GM23338 (cell line): ENCODE measurements at regions not wholly inside any gene's neighbourhood (a gene's known extent, or its start where the extent isn't known, plus 50 kb on each side); places are given as distances from the start of the nearest gene placed in this dataset.

Experiments
- ATAC-seq: fragments of 200-7000 bp; cut with Tn5 transposase; 3 replicates; pipeline ENCODE4 v1.9.1; 2020
- DNase-seq: peaks from one replicate; pipeline ENCODE4 v3.0.0-alpha.2; 2015; ENCODE audit warnings: low spot score
- H2AFZ ChIP-seq: fragments of 200-600 bp; sonication (generic); 2 replicates; pipeline ENCODE4 v1.8.0; 2016; ENCODE audit warnings: antibody characterized with exemption, mild to moderate bottlenecking, moderate library complexity
- H3F3A ChIP-seq: fragments of 200-600 bp; sonication (generic); replicated peaks from 2 replicates; pipeline ENCODE4 v1.8.0; 2017; ENCODE audit warnings: antibody characterized with exemption, mixed run types, low read depth
- H3K27ac ChIP-seq: fragments of 200-600 bp; sonication (generic); 2 replicates; pipeline ENCODE4 v1.6.1; 2016; ENCODE audit warnings: low read depth
- H3K27me3 ChIP-seq: fragments of 200-600 bp; sonication (generic); 2 replicates; pipeline ENCODE4 v1.8.0; 2016; ENCODE audit warnings: mild to moderate bottlenecking, mixed run types, moderate library complexity; ENCODE audit not compliant: insufficient read depth
- H3K36me3 ChIP-seq: fragments of 200-600 bp; sonication (generic); 2 replicates; pipeline ENCODE4 v1.8.0; 2016; ENCODE audit warnings: mild to moderate bottlenecking; ENCODE audit not compliant: insufficient read depth
- H3K4me1 ChIP-seq: fragments of 200-600 bp; sonication (generic); 2 replicates; pipeline ENCODE4 v1.8.0; 2016; ENCODE audit warnings: mild to moderate bottlenecking, moderate library complexity; ENCODE audit not compliant: insufficient read depth
- H3K4me2 ChIP-seq: fragments of 200-600 bp; sonication (generic); 2 replicates; pipeline ENCODE4 v1.7.1; 2017; ENCODE audit warnings: mixed run types
- H3K4me3 ChIP-seq: fragments of 200-600 bp; sonication (generic); 2 replicates; pipeline ENCODE4 v1.6.1; 2016; ENCODE audit warnings: mixed run types
- H3K79me2 ChIP-seq: fragments of 200-600 bp; sonication (generic); replicated peaks from 2 replicates; pipeline ENCODE4 v1.8.0; 2017; ENCODE audit warnings: mild to moderate bottlenecking; ENCODE audit not compliant: insufficient read depth
- H3K9me2 ChIP-seq: fragments of 200-600 bp; sonication (generic); 2 replicates; pipeline ENCODE4 v1.8.0; 2017; ENCODE audit not compliant: insufficient read depth
- H4K20me1 ChIP-seq: fragments of 200-600 bp; sonication (generic); replicated peaks from 2 replicates; pipeline ENCODE4 v1.8.0; 2017; ENCODE audit warnings: mild to moderate bottlenecking; ENCODE audit not compliant: insufficient read depth
- H3K27ac Mint-ChIP-seq: 2 replicates; pipeline ENCODE4 v1.8.0; 2020; ENCODE audit warnings: inconsistent platforms, mild to moderate bottlenecking, moderate library complexity, mixed read lengths
- H3K27me3 Mint-ChIP-seq: 3 replicates; pipeline ENCODE4 v1.8.0; 2022; ENCODE audit warnings: low read depth, mild to moderate bottlenecking, moderate library complexity, mixed read lengths, inconsistent platforms; ENCODE audit not compliant: insufficient read depth, poor library complexity
- H3K36me3 Mint-ChIP-seq: 3 replicates; pipeline ENCODE4 v1.8.0; 2021; ENCODE audit warnings: low read depth, mild to moderate bottlenecking, inconsistent platforms, moderate library complexity, mixed read lengths
- H3K4me1 Mint-ChIP-seq: 3 replicates; pipeline ENCODE4 v1.8.0; 2020; ENCODE audit warnings: mild to moderate bottlenecking, inconsistent platforms, mixed read lengths
- H3K4me3 Mint-ChIP-seq: 3 replicates; pipeline ENCODE4 v1.8.0; 2021; ENCODE audit warnings: moderate library complexity, mild to moderate bottlenecking, inconsistent platforms, mixed read lengths
- H3K9me3 Mint-ChIP-seq: 3 replicates; pipeline ENCODE4 v1.8.0; 2020; ENCODE audit warnings: moderate library complexity, mild to moderate bottlenecking, inconsistent platforms, mixed read lengths
- CREB1 ChIP-seq: fragments of 250-450 bp; sonication (Bioruptor Pico); IDR thresholded peaks from 2 replicates; pipeline ENCODE4 v1.5.0; 2020; ENCODE audit warnings: low read depth, mild to moderate bottlenecking, moderate library complexity
- CTCF ChIP-seq, 2 experiments: fragments of 200-600 bp in 1 of 2; sonication (generic) in 1 of 2; conservative IDR thresholded peaks; 2 replicates each; pipeline versions ENCODE4 v1.5.1 to v1.6.1; 2016 to 2017; ENCODE audit warnings: antibody characterized with exemption in 2 of 2, low read depth in 2 of 2, mild to moderate bottlenecking in 2 of 2, moderate library complexity in 1 of 2
- ETS1 ChIP-seq: IDR thresholded peaks from 2 replicates; pipeline ENCODE4 v1.6.1; 2016; ENCODE audit warnings: antibody characterized with exemption
- JUNB ChIP-seq: IDR thresholded peaks from one replicate; pipeline ENCODE4 v1.6.1; 2016; ENCODE audit warnings: antibody characterized with exemption; ENCODE audit not compliant: unreplicated experiment
- NANOG ChIP-seq: IDR thresholded peaks from 2 replicates; pipeline ENCODE4 v1.6.1; 2016; ENCODE audit warnings: antibody characterized with exemption, borderline replicate concordance
- REST ChIP-seq: IDR thresholded peaks from one replicate; pipeline ENCODE4 v1.6.1; 2018; ENCODE audit warnings: antibody characterized with exemption; ENCODE audit not compliant: unreplicated experiment
- STAT1 ChIP-seq: IDR thresholded peaks from one replicate; pipeline ENCODE4 v1.6.1; 2016; ENCODE audit warnings: antibody characterized with exemption; ENCODE audit not compliant: unreplicated experiment
- ZNF114 ChIP-seq: fragments of 250-450 bp; sonication (Bioruptor Pico); IDR thresholded peaks from 2 replicates; pipeline ENCODE4 v1.5.0; 2020; ENCODE audit warnings: mild to moderate bottlenecking, moderate library complexity
- ZNF331 ChIP-seq: fragments of 250-450 bp; sonication (Bioruptor Pico); IDR thresholded peaks from 2 replicates; pipeline ENCODE4 v1.5.0; 2020; ENCODE audit warnings: low read depth, mild to moderate bottlenecking, moderate library complexity
- ZNF462 ChIP-seq: fragments of 250-450 bp; sonication (Bioruptor Pico); IDR thresholded peaks from 2 replicates; pipeline ENCODE4 v1.5.0; 2020; ENCODE audit warnings: mild to moderate bottlenecking, moderate library complexity

GRCh38 chr6:19416811-19417210, 420.4 kb upstream of the ID4 start (continued):
- TF ChIP-seq ZNF462 (no peak), CREB1 (no peak), JUNB (no peak), REST (no peak), ZNF331 (CRISPR knock-in tag) (no peak), NANOG (no peak)

- Histone ChIP-seq H2AFZ (no peak overlapping the region), H3K27ac (no peak overlapping the region), H3F3A (no peaks in the 10 kb centered on the region), H4K20me1 (no peaks in the 10 kb centered on the region), H3K4me3 (no peak overlapping the region), H3K4me2 (no peak overlapping the region), H3K9me2 (no peaks in the 10 kb centered on the region), H3K79me2 (no peaks in the 10 kb centered on the region), H3K36me3 (no peaks in the 10 kb centered on the region), H3K4me1 (no peaks in the 10 kb centered on the region), H3K27me3 (no peaks in the 10 kb centered on the region)
- H3K9me3 Mint-ChIP-seq = peaks cover 7% of the 10 kb centered on the region; the same call in 2 of the 3 replicates
- H3K27ac Mint-ChIP-seq = no peak overlapping the region
- no peak for DNase-seq
- H3K4me1 Mint-ChIP-seq = no peaks in the 10 kb centered on the region
- ATAC-seq = no peak
- no peak overlapping the region for H3K4me3 Mint-ChIP-seq
- H3K27me3 Mint-ChIP-seq = no peaks in the 10 kb centered on the region
- no peaks in the 10 kb centered on the region for H3K36me3 Mint-ChIP-seq
- no peak for TF ChIP-seq CTCF (conservative IDR thresholded peaks at IDR 0.05; ENCODE audit: low read depth in 2 of 2)
- no peak for TF ChIP-seq ETS1
- TF ChIP-seq ZNF114 (CRISPR knock-in tag) = no peak
- no peak for TF ChIP-seq STAT1
- TF ChIP-seq REST = no peak
Observed at GRCh38 chr6:19417713-19418112, 419.5 kb upstream of the ID4 start.
